ENCODE measurements at regions not wholly inside any gene's neighbourhood (a gene's known extent, or its start where the extent isn't known, plus 50 kb on each side); places are given as distances from the start of the nearest gene placed in this dataset.
"Not testable (repeated sequence)": the region's sequence is repeated elsewhere in the genome, so short reads cannot be mapped to it uniquely, and the experiment has no call there.

- intact Hi-C loops (cut with DNase I) = no loop called here
- DNase-seq = no peak
Measured at GRCh38 chr4:63325140-63325539, 1084.1 kb downstream of the TECRL start.

- no peak for DNase-seq
- intact Hi-C loops (cut with DNase I) = no loop called here
Measured at GRCh38 chr4:63316633-63317032, 1092.6 kb downstream of the TECRL start.

- intact Hi-C loops (cut with DNase I) = no loop called here
- DNase-seq = no peak
Measured at GRCh38 chr4:63315651-63316050, 1093.6 kb downstream of the TECRL start.

- intact Hi-C loops (cut with DNase I) = no loop called here
- DNase-seq = no peak
Measured at GRCh38 chr4:63308697-63309096, 1100.6 kb downstream of the TECRL start.

- DNase-seq = no peak
- intact Hi-C loops (cut with DNase I) = no loop called here
Measured at GRCh38 chr4:63302792-63303191, 1106.5 kb downstream of the TECRL start.

GRCh38 chr4:63302078-63302477 lies 1107.2 kb downstream of the TECRL start:
- DNase-seq = no peak
- intact Hi-C loops (cut with DNase I) = no loop called here

GRCh38 chr4:63296773-63297172 lies 1112.5 kb downstream of the TECRL start:
- DNase-seq = no peak
- intact Hi-C loops (cut with DNase I) = no loop called here

- intact Hi-C loops (cut with DNase I) = no loop called here
- DNase-seq = peak in 1 of 10 donors; percentile 47
Measured at GRCh38 chr4:63275491-63275890, 1133.8 kb downstream of the TECRL start.

- DNase-seq = no peak
- intact Hi-C loops (cut with DNase I) = no loop called here
Measured at GRCh38 chr4:63269156-63269555, 1140.1 kb downstream of the TECRL start.

- intact Hi-C loops (cut with DNase I) = no loop called here
- DNase-seq = no peak
Measured at GRCh38 chr4:63233671-63234070, 1175.6 kb downstream of the TECRL start.

- intact Hi-C loops (cut with DNase I) = no loop called here
- no peak for DNase-seq
Measured at GRCh38 chr4:63232058-63232457, 1177.2 kb downstream of the TECRL start.

GRCh38 chr4:63226229-63226628 lies 1183.0 kb downstream of the TECRL start:
- intact Hi-C loops (cut with DNase I) = no loop called here
- DNase-seq = no peak

GRCh38 chr4:63222466-63222865 lies 1186.8 kb downstream of the TECRL start:
- no peak for DNase-seq
- intact Hi-C loops (cut with DNase I) = no loop called here

GRCh38 chr4:63221477-63221876 lies 1187.8 kb downstream of the TECRL start:
- intact Hi-C loops (cut with DNase I) = no loop called here
- no peak for DNase-seq

- intact Hi-C loops (cut with DNase I) = no loop called here
- DNase-seq = no peak
Measured at GRCh38 chr4:63218856-63219255, 1190.4 kb downstream of the TECRL start.

GRCh38 chr4:63214076-63214475 lies 1195.2 kb downstream of the TECRL start:
- intact Hi-C loops (cut with DNase I) = no loop called here

GRCh38 chr4:63211776-63212479 lies 1197.3 kb downstream of the TECRL start:
- DNase-seq = no peak
- intact Hi-C loops (cut with DNase I) = no loop called here

More at GRCh38 chr4:63214076-63214475, 1195.2 kb downstream of the TECRL start:
- DNase-seq = no peak

GRCh38 chr4:63211375-63211774 lies 1197.9 kb downstream of the TECRL start:
- DNase-seq = no peak

GRCh38 chr4:63193029-63193428 lies 1216.2 kb downstream of the TECRL start:
- DNase-seq; intact Hi-C loops (cut with DNase I): not testable (repeated sequence)

More at GRCh38 chr4:63211375-63211774, 1197.9 kb downstream of the TECRL start:
- intact Hi-C loops (cut with DNase I) = no loop called here

- intact Hi-C loops (cut with DNase I) = no loop called here
- no peak for DNase-seq
Measured at GRCh38 chr4:63171341-63171740, 1237.9 kb downstream of the TECRL start.

GRCh38 chr4:63170923-63171322 lies 1238.3 kb downstream of the TECRL start:
- no peak for DNase-seq
- intact Hi-C loops (cut with DNase I) = no loop called here

GRCh38 chr4:63169836-63170235 lies 1239.4 kb downstream of the TECRL start:
- DNase-seq = no peak
- intact Hi-C loops (cut with DNase I) = no loop called here

- intact Hi-C loops (cut with DNase I) = no loop called here
- no peak for DNase-seq
Measured at GRCh38 chr4:63155561-63155960, 1253.7 kb downstream of the TECRL start.

Data from posterior cingulate gyrus (tissue), 11 donors.